ENCODE measurements at regions not wholly inside any gene's neighbourhood (a gene's known extent, or its start where the extent isn't known, plus 50 kb on each side); places are given as distances from the start of the nearest gene placed in this dataset.

- Histone ChIP-seq H3K9me3 (ENCODE audit: low read length) (no peaks in the 10 kb centered on the region), H3F3A (ENCODE audit: insufficient read depth, low read length) (no peaks in the 10 kb centered on the region), H3K4me2 (ENCODE audit: low read length) (no peak overlapping the region), H3K9ac (ENCODE audit: low read length) (no peak overlapping the region), H3K4me3 (ENCODE audit: low read depth, low read length, poor library complexity, severe bottlenecking) (no peak overlapping the region), H3K79me2 (ENCODE audit: insufficient read depth, low read length) (no peaks in the 10 kb centered on the region), H3K36me3 (ENCODE audit: insufficient read depth, low read length) (no peaks in the 10 kb centered on the region), H3K27me3 (ENCODE audit: insufficient read depth, low read length) (no peaks in the 10 kb centered on the region), H4K20me1 (ENCODE audit: insufficient read depth, low read length) (no peaks in the 10 kb centered on the region), H3K4me1 (ENCODE audit: insufficient read depth, low read length, severe bottlenecking) (no peaks in the 10 kb centered on the region), H2AFZ (ENCODE audit: low read length) (no peak overlapping the region), H3K27ac (ENCODE audit: low read depth, low read length, poor library complexity, severe bottlenecking) (no peak overlapping the region), H3K9me2 (ENCODE audit: low read depth, low read length) (no peaks in the 10 kb centered on the region)
- no peak for TF ChIP-seq CTCF (IDR thresholded peaks at IDR 0.05; ENCODE audit: low read length)
- TF ChIP-seq EZH2 (IDR thresholded peaks at IDR 0.05; ENCODE audit: borderline replicate concordance, low read length), result no peak
Measured at GRCh38 chr13:103894626-103895025, 828.4 kb upstream of the SLC10A2 start.

DNA sequence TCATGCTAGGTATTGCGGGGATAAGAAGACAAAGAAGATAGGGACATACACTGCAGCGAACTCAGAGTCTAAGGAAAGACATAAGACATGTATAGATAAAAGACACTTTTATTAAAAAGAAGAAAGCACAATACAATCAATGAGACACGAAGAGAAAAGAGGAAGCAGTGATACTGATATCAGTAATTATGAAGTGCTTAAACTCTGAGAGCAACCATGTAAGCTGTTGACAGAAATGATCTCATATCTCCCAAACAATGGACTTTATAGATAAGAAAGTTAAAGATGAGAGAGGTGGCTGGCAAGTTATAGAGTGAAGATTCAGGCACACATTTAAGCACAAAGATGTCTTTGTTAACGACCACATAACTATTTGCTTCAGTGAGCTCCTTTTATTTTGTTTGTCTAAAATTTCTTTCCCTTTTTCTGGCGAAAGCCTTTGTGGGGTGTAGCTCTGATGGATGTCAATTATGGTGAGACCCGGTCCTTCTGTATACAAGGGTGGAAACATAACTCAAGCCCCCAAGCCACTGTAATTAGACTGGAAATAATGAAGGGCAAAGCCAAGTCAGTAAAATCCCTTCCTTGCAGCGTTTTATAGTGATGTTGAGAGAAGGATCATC lies 818.0 kb upstream of the SLC10A2 start:
- H3K27ac ChIP-seq (ENCODE audit: low read depth, low read length, poor library complexity, severe bottlenecking), result no peak overlapping the region
- TF ChIP-seq CTCF (IDR thresholded peaks at IDR 0.05; ENCODE audit: low read length) (no peak), EZH2 (IDR thresholded peaks at IDR 0.05; ENCODE audit: borderline replicate concordance, low read length) (no peak)
- no peak overlapping the region for H3K4me2 ChIP-seq (ENCODE audit: low read length)
- H3F3A ChIP-seq (ENCODE audit: insufficient read depth, low read length), result no peaks in the 10 kb centered on the region
- no peaks in the 10 kb centered on the region for H3K27me3 ChIP-seq (ENCODE audit: insufficient read depth, low read length)
- H2AFZ ChIP-seq (ENCODE audit: low read length), result no peak overlapping the region
- H3K79me2 ChIP-seq (ENCODE audit: insufficient read depth, low read length), result no peaks in the 10 kb centered on the region
- no peaks in the 10 kb centered on the region for H3K9me3 ChIP-seq (ENCODE audit: low read length)
- no peaks in the 10 kb centered on the region for H3K9me2 ChIP-seq (ENCODE audit: low read depth, low read length)
- no peak overlapping the region for H3K9ac ChIP-seq (ENCODE audit: low read length)
- H3K36me3 ChIP-seq (ENCODE audit: insufficient read depth, low read length), result no peaks in the 10 kb centered on the region
- no peak overlapping the region for H3K4me3 ChIP-seq (ENCODE audit: low read depth, low read length, poor library complexity, severe bottlenecking)
- no peaks in the 10 kb centered on the region for H3K4me1 ChIP-seq (ENCODE audit: insufficient read depth, low read length, severe bottlenecking)
- H4K20me1 ChIP-seq (ENCODE audit: insufficient read depth, low read length), result no peaks in the 10 kb centered on the region

DNA sequence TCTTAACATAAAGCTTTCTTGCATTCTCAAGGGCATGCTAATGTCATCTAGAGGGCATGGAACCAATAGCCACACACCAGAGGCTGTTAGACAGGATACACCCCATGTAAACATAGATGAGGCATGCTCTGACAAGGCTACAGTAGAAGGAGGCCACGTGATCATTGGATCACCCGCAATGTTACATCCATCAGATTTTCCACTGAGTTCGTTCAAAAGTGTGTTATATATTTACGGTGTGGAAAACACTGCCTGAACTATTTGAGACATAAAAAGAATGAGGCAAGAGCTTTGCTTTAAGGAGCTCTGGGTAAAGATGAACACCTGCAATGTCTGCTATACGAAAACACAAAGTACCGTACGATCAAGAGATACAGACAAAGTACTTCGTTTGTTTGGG lies 817.5 kb upstream of the SLC10A2 start:
- H3K36me3 ChIP-seq (ENCODE audit: insufficient read depth, low read length), result no peaks in the 10 kb centered on the region
- no peaks in the 10 kb centered on the region for H3K27me3 ChIP-seq (ENCODE audit: insufficient read depth, low read length)
- no peak overlapping the region for H3K4me2 ChIP-seq (ENCODE audit: low read length)
- no peak overlapping the region for H3K9ac ChIP-seq (ENCODE audit: low read length)
- H3K79me2 ChIP-seq (ENCODE audit: insufficient read depth, low read length), result no peaks in the 10 kb centered on the region
- H3F3A ChIP-seq (ENCODE audit: insufficient read depth, low read length), result no peaks in the 10 kb centered on the region
- no peak overlapping the region for H3K27ac ChIP-seq (ENCODE audit: low read depth, low read length, poor library complexity, severe bottlenecking)
- H3K9me3 ChIP-seq (ENCODE audit: low read length), result no peaks in the 10 kb centered on the region
- TF ChIP-seq EZH2 (IDR thresholded peaks at IDR 0.05; ENCODE audit: borderline replicate concordance, low read length), result no peak
- no peak for TF ChIP-seq CTCF (IDR thresholded peaks at IDR 0.05; ENCODE audit: low read length)
- no peaks in the 10 kb centered on the region for H4K20me1 ChIP-seq (ENCODE audit: insufficient read depth, low read length)
- no peak overlapping the region for H3K4me3 ChIP-seq (ENCODE audit: low read depth, low read length, poor library complexity, severe bottlenecking)
- no peak overlapping the region for H2AFZ ChIP-seq (ENCODE audit: low read length)
- no peaks in the 10 kb centered on the region for H3K9me2 ChIP-seq (ENCODE audit: low read depth, low read length)
- no peaks in the 10 kb centered on the region for H3K4me1 ChIP-seq (ENCODE audit: insufficient read depth, low read length, severe bottlenecking)
